HFFc6 (cell line): ENCODE measurements at regions not wholly inside any gene's neighbourhood (a gene's known extent, or its start where the extent isn't known, plus 50 kb on each side); places are given as distances from the start of the nearest gene placed in this dataset.

Source experiments
- DNase-seq: peaks from one replicate; pipeline ENCODE4 v3.0.0-alpha.2; 2018
- H3K27ac Mint-ChIP-seq: 2 replicates; pipeline ENCODE4 v1.8.0; 2020; ENCODE audit warnings: mild to moderate bottlenecking, mixed read lengths
- H3K27me3 Mint-ChIP-seq: 2 replicates; pipeline ENCODE4 v1.8.0; 2021; ENCODE audit warnings: mild to moderate bottlenecking, moderate library complexity, mixed read lengths; ENCODE audit not compliant: insufficient read depth
- H3K36me3 Mint-ChIP-seq: 2 replicates; pipeline ENCODE4 v1.8.0; 2021; ENCODE audit warnings: low read depth, mixed read lengths
- H3K4me1 Mint-ChIP-seq: 2 replicates; pipeline ENCODE4 v1.8.0; 2020; ENCODE audit warnings: low read depth, mixed read lengths
- H3K4me3 Mint-ChIP-seq: 2 replicates; pipeline ENCODE4 v1.8.0; 2020; ENCODE audit warnings: mild to moderate bottlenecking, moderate library complexity, mixed read lengths
- H3K9me3 Mint-ChIP-seq: 2 replicates; pipeline ENCODE4 v1.8.0; 2020; ENCODE audit warnings: mild to moderate bottlenecking, mixed read lengths
- CTCF ChIP-seq: fragments of 200-600 bp; sonication (generic); IDR thresholded peaks from 2 replicates; pipeline ENCODE4 v1.5.0; 2021; ENCODE audit warnings: antibody characterized with exemption, mild to moderate bottlenecking

GRCh38 chr11:116544721-116545120 lies 228.1 kb downstream of the BUD13 start:
- Mint-ChIP-seq H3K27me3 (peaks cover 2% of the 10 kb centered on the region; the same call in 1 of the 2 replicates), H3K4me1 (no peaks in the 10 kb centered on the region), H3K9me3 (peaks cover 18% of the 10 kb centered on the region), H3K36me3 (peaks cover 4% of the 10 kb centered on the region; the same call in 1 of the 2 replicates), H3K4me3 (no peak overlapping the region), H3K27ac (no peak overlapping the region)
- no peak for DNase-seq
- TF ChIP-seq CTCF, result no peak

- Mint-ChIP-seq H3K9me3 (peaks cover 11% of the 10 kb centered on the region), H3K27ac (no peak overlapping the region), H3K27me3 (peaks cover 2% of the 10 kb centered on the region; the same call in 1 of the 2 replicates), H3K36me3 (no peaks in the 10 kb centered on the region), H3K4me1 (no peaks in the 10 kb centered on the region), H3K4me3 (no peak overlapping the region)
- no peak for DNase-seq
- no peak for TF ChIP-seq CTCF
Observed at GRCh38 chr11:116543911-116544475, 228.8 kb downstream of the BUD13 start.

GRCh38 chr11:116543099-116543498 lies 229.7 kb downstream of the BUD13 start:
- no peaks in the 10 kb centered on the region for H3K36me3 Mint-ChIP-seq
- H3K4me3 Mint-ChIP-seq, result no peak overlapping the region
- peaks cover 8% of the 10 kb centered on the region; the same call in 1 of the 2 replicates for H3K9me3 Mint-ChIP-seq
- H3K27me3 Mint-ChIP-seq, result peaks cover 2% of the 10 kb centered on the region; the same call in 1 of the 2 replicates
- H3K4me1 Mint-ChIP-seq, result no peaks in the 10 kb centered on the region
- no peak for DNase-seq
- no peak overlapping the region for H3K27ac Mint-ChIP-seq
- no peak for TF ChIP-seq CTCF

GRCh38 chr11:116542406-116542805 lies 230.4 kb downstream of the BUD13 start:
- H3K27ac Mint-ChIP-seq, result no peak overlapping the region
- no peak for DNase-seq
- no peaks in the 10 kb centered on the region for H3K36me3 Mint-ChIP-seq
- no peaks in the 10 kb centered on the region for H3K4me1 Mint-ChIP-seq
- 0 out of 2 replicates have a peak, but pooled peaks cover 2% of the 10 kb centered on the region for H3K27me3 Mint-ChIP-seq
- peaks cover 4% of the 10 kb centered on the region; the same call in 1 of the 2 replicates for H3K9me3 Mint-ChIP-seq
- H3K4me3 Mint-ChIP-seq, result no peak overlapping the region
- no peak for TF ChIP-seq CTCF

- no peaks in the 10 kb centered on the region for H3K36me3 Mint-ChIP-seq
- DNase-seq, result no peak
- no peaks in the 10 kb centered on the region for H3K4me1 Mint-ChIP-seq
- TF ChIP-seq CTCF, result no peak
- peaks cover 4% of the 10 kb centered on the region; the same call in 1 of the 2 replicates for H3K9me3 Mint-ChIP-seq
- no peak overlapping the region for H3K4me3 Mint-ChIP-seq
- H3K27me3 Mint-ChIP-seq, result peaks cover 2% of the 10 kb centered on the region; the same call in 1 of the 2 replicates
- no peak overlapping the region for H3K27ac Mint-ChIP-seq
Observed at GRCh38 chr11:116541460-116541859, 231.3 kb downstream of the BUD13 start.
